HCT116 (cell line): ENCODE measurements at regions not wholly inside any gene's neighbourhood (a gene's known extent, or its start where the extent isn't known, plus 50 kb on each side); places are given as distances from the start of the nearest gene placed in this dataset.

Experiments
- ATAC-seq: fragments of 200-7000 bp; cut with Tn5 transposase; 2 replicates; pipeline ENCODE4 v1.9.1; 2020; ENCODE audit warnings: mild to moderate bottlenecking, moderate library complexity
- BruUV-seq: library from RNA; stranded (reverse); fragments of 400-500 nt; replicated peaks from 2 replicates; lab custom pipeline; 2021; lab: Mats Ljungman, UMichigan
- CTCF ChIA-PET: fragments of 300-600 bp; sonication (Branson Sonifier 250); formaldehyde crosslinking; loops from one replicate; lab custom pipeline; 2021; ENCODE audit warnings: antibody characterized with exemption; lab: Charles Lee
- POLR2A ChIA-PET: fragments of 300-600, 350-600 bp; sonication (Branson Sonifier 250); formaldehyde crosslinking; loops from one replicate; lab custom pipeline; 2021; ENCODE audit warnings: antibody characterized with exemption; lab: Charles Lee
- RAD21 ChIA-PET, 2 experiments: fragments of 300-600 bp; sonication (Branson Sonifier 250); formaldehyde crosslinking; loops; one replicate each; lab custom pipeline; 2023; ENCODE audit warnings: low total read pairs in 2 of 2; ENCODE audit not compliant: uncharacterized antibody in 2 of 2, unreplicated experiment in 2 of 2, low non-redundant PET in 1 of 2; lab: Charles Lee
- DNase-seq: peaks from one replicate; pipeline ENCODE4 v3.0.0-alpha.2; 2010; ENCODE audit warnings: low read depth, low spot score
- H2AFZ ChIP-seq: fragments of 200-600 bp; shearing (Covaris generic), sonication (generic); 2 replicates; pipeline ENCODE4 v1.6.1; 2017; ENCODE audit warnings: low read depth, mixed run types, mixed read lengths, antibody characterized with exemption, low read length; ENCODE audit not compliant: poor library complexity, severe bottlenecking
- H3K27ac ChIP-seq: 2 replicates; pipeline ENCODE4 v1.5.1; 2012; ENCODE audit warnings: low read depth, low read length
- H3K27me3 ChIP-seq: fragments of 200-600 bp; sonication (generic); 2 replicates; pipeline ENCODE4 v1.6.1; 2016; ENCODE audit warnings: mixed run types, low read length, mixed read lengths; ENCODE audit not compliant: insufficient read depth
- H3K36me3 ChIP-seq, 2 experiments: fragments of 200-500 bp in 1 of 2; fragments of 200-600 bp in 1 of 2; sonication (Bioruptor generic) in 1 of 2; sonication (generic) in 1 of 2; 2 replicates each; pipeline versions ENCODE4 v1.5.1 to v1.6.1; 2014 to 2016; ENCODE audit warnings: low read length in 2 of 2, inconsistent platforms in 1 of 2, mixed read lengths in 1 of 2, mixed run types in 1 of 2; ENCODE audit not compliant: insufficient read depth in 2 of 2, control insufficient read depth in 1 of 2
- H3K4me1 ChIP-seq, 2 experiments: fragments of 200-600 bp in 1 of 2; sonication (generic) in 1 of 2; 2 replicates each; pipeline versions ENCODE4 v1.5.1 to v1.6.1; 2012 to 2017; ENCODE audit warnings: low read length in 2 of 2, inconsistent platforms in 1 of 2, mild to moderate bottlenecking in 1 of 2, mixed read lengths in 1 of 2, mixed run types in 1 of 2, moderate library complexity in 1 of 2; ENCODE audit not compliant: insufficient read depth in 2 of 2, control insufficient read depth in 1 of 2
- H3K4me2 ChIP-seq: fragments of 200-600 bp; sonication (generic); 2 replicates; pipeline ENCODE4 v1.6.1; 2017; ENCODE audit warnings: mixed run types, low read length, mixed read lengths
- H3K4me3 ChIP-seq, 2 experiments: fragments of 200-600 bp in 1 of 2; sonication (generic) in 1 of 2; replicated peaks in 1 of 2; 2 replicates each; pipeline ENCODE4 v1.5.1; 2011 to 2016; ENCODE audit warnings: low read length in 2 of 2, control low read depth in 1 of 2, low read depth in 1 of 2, mild to moderate bottlenecking in 1 of 2, mixed read lengths in 1 of 2, mixed run types in 1 of 2
- H3K79me2 ChIP-seq: fragments of 200-600 bp; sonication (generic); 2 replicates; pipeline ENCODE4 v1.6.1; 2017; ENCODE audit warnings: mild to moderate bottlenecking, mixed run types, low read length, moderate library complexity, mixed read lengths; ENCODE audit not compliant: insufficient read depth
- H3K9ac ChIP-seq: fragments of 200-600 bp; sonication (generic); 2 replicates; pipeline ENCODE4 v1.6.1; 2016; ENCODE audit warnings: low read length, mixed read lengths
- H3K9me2 ChIP-seq: fragments of 200-600 bp; sonication (generic), shearing (Covaris generic); 2 replicates; pipeline ENCODE4 v1.6.1; 2017; ENCODE audit warnings: mixed run types, mild to moderate bottlenecking, moderate library complexity; ENCODE audit not compliant: insufficient read depth
- H3K9me3 ChIP-seq, 2 experiments: fragments of 200-500 bp in 1 of 2; fragments of 200-600 bp in 1 of 2; sonication (Bioruptor generic) in 1 of 2; sonication (generic) in 1 of 2; 2 replicates each; pipeline ENCODE4 v1.6.1; 2014 to 2017; ENCODE audit warnings: low read length in 2 of 2, mixed read lengths in 2 of 2, inconsistent platforms in 1 of 2, low read depth in 1 of 2, mild to moderate bottlenecking in 1 of 2, mixed run types in 1 of 2, moderate library complexity in 1 of 2; ENCODE audit not compliant: control insufficient read depth in 1 of 2, insufficient read depth in 1 of 2
- H4K20me1 ChIP-seq: fragments of 200-600 bp; sonication (generic), shearing (Covaris generic); 2 replicates; pipeline ENCODE4 v1.6.1; 2017; ENCODE audit warnings: mixed run types, mild to moderate bottlenecking, moderate library complexity; ENCODE audit not compliant: insufficient read depth
- CBX3 ChIP-seq: IDR thresholded peaks from 2 replicates; pipeline ENCODE4 v1.6.1; 2012; ENCODE audit warnings: low read depth
- CEBPB ChIP-seq: IDR thresholded peaks from 2 replicates; pipeline ENCODE4 v1.6.1; 2012; ENCODE audit warnings: low read depth
- EZH2 ChIP-seq: fragments of 200-600 bp; sonication (generic); IDR thresholded peaks from 2 replicates; pipeline ENCODE4 v1.6.1; 2017; ENCODE audit warnings: antibody characterized with exemption, mixed run types
- EZH2phosphoT487 ChIP-seq: fragments of 200-600 bp; IDR thresholded peaks from 2 replicates; pipeline ENCODE4 v1.6.1; 2018; ENCODE audit warnings: antibody characterized with exemption, borderline replicate concordance
- FOSL1 ChIP-seq: IDR thresholded peaks from 2 replicates; pipeline ENCODE4 v1.6.1; 2012; ENCODE audit warnings: low read depth
- JUND ChIP-seq: IDR thresholded peaks from 2 replicates; pipeline ENCODE4 v1.6.1; 2012
- POLR2A ChIP-seq: IDR thresholded peaks from 2 replicates; pipeline ENCODE4 v1.7.0; 2011; ENCODE audit warnings: borderline replicate concordance; ENCODE audit not compliant: insufficient read depth, insufficient read length; ENCODE audit errors: extremely low read depth
- POLR2AphosphoS5 ChIP-seq: IDR thresholded peaks from 2 replicates; pipeline ENCODE4 v1.6.1; 2011; ENCODE audit warnings: mild to moderate bottlenecking, low read depth, low read length, moderate library complexity
- RAD21 ChIP-seq: IDR thresholded peaks from 2 replicates; pipeline ENCODE4 v1.6.1; 2012; ENCODE audit warnings: low read depth, mild to moderate bottlenecking
- SIN3A ChIP-seq: IDR thresholded peaks from 2 replicates; pipeline ENCODE4 v1.6.1; 2012; ENCODE audit warnings: low read depth
- SP1 ChIP-seq: IDR thresholded peaks from 2 replicates; pipeline ENCODE4 v1.6.1; 2012; ENCODE audit warnings: low read depth
- SRF ChIP-seq: IDR thresholded peaks from 2 replicates; pipeline ENCODE4 v1.6.1; 2012; ENCODE audit warnings: low read depth
- TCF7L2 ChIP-seq: IDR thresholded peaks from 2 replicates; pipeline ENCODE4 v1.7.0; 2011; ENCODE audit warnings: borderline replicate concordance, inconsistent platforms; ENCODE audit not compliant: insufficient read depth, insufficient read length; ENCODE audit errors: extremely low read depth
- ZFX ChIP-seq: fragments of 450-650 bp; IDR thresholded peaks from 2 replicates; pipeline ENCODE4 v1.6.1; 2017
- intact Hi-C: fragments of 100-400 bp; cut with micrococcal nuclease; formaldehyde crosslinking; loops from 2 replicates; pipeline ENCODE4 v1.10.0; 2022
- TF ChIP-seq, protein P1 (sequence below): IDR thresholded peaks from 2 replicates; pipeline ENCODE4 v1.6.1; 2012; ENCODE audit warnings: low read depth

GRCh38 chr4:123120473-123120872, 198.1 kb upstream of the NUDT6 start:
- H4K20me1 ChIP-seq: no peaks in the 10 kb centered on the region
- DNase-seq: no peak
- H3K27me3 ChIP-seq: no peaks in the 10 kb centered on the region
- no peak overlapping the region for H2AFZ ChIP-seq
- H3K9ac ChIP-seq: no peak overlapping the region
- H3K27ac ChIP-seq: no peak overlapping the region
- no peaks in the 10 kb centered on the region for H3K79me2 ChIP-seq
- no TSS peak for BruUV-seq
- CTCF ChIA-PET: no interaction called here
- no peaks in the 10 kb centered on the region for H3K9me3 ChIP-seq
- H3K4me3 ChIP-seq: no peak overlapping the region
- POLR2A ChIA-PET: no interaction called here
- intact Hi-C loops: loop anchor here (10.0 kb wide), 1 partner anchor 264 kb away; no protein-coding TSS in a partner anchor
- RAD21 ChIA-PET: no interaction called here
- H3K4me1 ChIP-seq: no peaks in the 10 kb centered on the region
- no peaks in the 10 kb centered on the region for H3K9me2 ChIP-seq
- no peak for TF ChIP-seq FOSL1
- no peak for TF ChIP-seq SIN3A
- TF ChIP-seq JUND: no peak
- no peak for TF ChIP-seq SRF
- no peak for TF ChIP-seq POLR2A
- no peak for TF ChIP-seq POLR2AphosphoS5
- TF ChIP-seq CBX3: no peak
- TF ChIP-seq, all 23 proteins: peak for 0
- H3K36me3 ChIP-seq: no peaks in the 10 kb centered on the region
- no peak overlapping the region for H3K4me2 ChIP-seq
- ATAC-seq: no peak

GRCh38 chr4:123121241-123121907, 199.0 kb upstream of the NUDT6 start:
- no peaks in the 10 kb centered on the region for H3K9me2 ChIP-seq
- no peak overlapping the region for H3K4me3 ChIP-seq
- H3K36me3 ChIP-seq: no peaks in the 10 kb centered on the region
- H3K27ac ChIP-seq: no peak overlapping the region
- DNase-seq: no peak
- intact Hi-C loops: loop anchor here (10.0 kb wide), 1 partner anchor 263 kb away; no protein-coding TSS in a partner anchor
- TF ChIP-seq ZFX (no peak), EZH2 (no peak), CBX3 (no peak), TCF7L2 (no peak), RAD21 (no peak), SP1 (no peak), CEBPB (no peak), POLR2AphosphoS5 (no peak), EZH2phosphoT487 (no peak), FOSL1 (no peak), SRF (no peak), POLR2A (no peak), SIN3A (no peak)
- TF ChIP-seq, protein P1, sequence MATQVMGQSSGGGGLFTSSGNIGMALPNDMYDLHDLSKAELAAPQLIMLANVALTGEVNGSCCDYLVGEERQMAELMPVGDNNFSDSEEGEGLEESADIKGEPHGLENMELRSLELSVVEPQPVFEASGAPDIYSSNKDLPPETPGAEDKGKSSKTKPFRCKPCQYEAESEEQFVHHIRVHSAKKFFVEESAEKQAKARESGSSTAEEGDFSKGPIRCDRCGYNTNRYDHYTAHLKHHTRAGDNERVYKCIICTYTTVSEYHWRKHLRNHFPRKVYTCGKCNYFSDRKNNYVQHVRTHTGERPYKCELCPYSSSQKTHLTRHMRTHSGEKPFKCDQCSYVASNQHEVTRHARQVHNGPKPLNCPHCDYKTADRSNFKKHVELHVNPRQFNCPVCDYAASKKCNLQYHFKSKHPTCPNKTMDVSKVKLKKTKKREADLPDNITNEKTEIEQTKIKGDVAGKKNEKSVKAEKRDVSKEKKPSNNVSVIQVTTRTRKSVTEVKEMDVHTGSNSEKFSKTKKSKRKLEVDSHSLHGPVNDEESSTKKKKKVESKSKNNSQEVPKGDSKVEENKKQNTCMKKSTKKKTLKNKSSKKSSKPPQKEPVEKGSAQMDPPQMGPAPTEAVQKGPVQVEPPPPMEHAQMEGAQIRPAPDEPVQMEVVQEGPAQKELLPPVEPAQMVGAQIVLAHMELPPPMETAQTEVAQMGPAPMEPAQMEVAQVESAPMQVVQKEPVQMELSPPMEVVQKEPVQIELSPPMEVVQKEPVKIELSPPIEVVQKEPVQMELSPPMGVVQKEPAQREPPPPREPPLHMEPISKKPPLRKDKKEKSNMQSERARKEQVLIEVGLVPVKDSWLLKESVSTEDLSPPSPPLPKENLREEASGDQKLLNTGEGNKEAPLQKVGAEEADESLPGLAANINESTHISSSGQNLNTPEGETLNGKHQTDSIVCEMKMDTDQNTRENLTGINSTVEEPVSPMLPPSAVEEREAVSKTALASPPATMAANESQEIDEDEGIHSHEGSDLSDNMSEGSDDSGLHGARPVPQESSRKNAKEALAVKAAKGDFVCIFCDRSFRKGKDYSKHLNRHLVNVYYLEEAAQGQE: no peak
- TF ChIP-seq, all 23 proteins: peak for 0
- H3K79me2 ChIP-seq: no peaks in the 10 kb centered on the region
- H2AFZ ChIP-seq: no peak overlapping the region
- H3K4me1 ChIP-seq: no peaks in the 10 kb centered on the region
- RAD21 ChIA-PET: no interaction called here
- H3K9me3 ChIP-seq: no peaks in the 10 kb centered on the region
- H3K27me3 ChIP-seq: no peaks in the 10 kb centered on the region
- no peak overlapping the region for H3K9ac ChIP-seq
- no peaks in the 10 kb centered on the region for H4K20me1 ChIP-seq
- ATAC-seq: no peak
- BruUV-seq: no TSS peak
- CTCF ChIA-PET: no interaction called here
- H3K4me2 ChIP-seq: no peak overlapping the region
- POLR2A ChIA-PET: no interaction called here
